Heart left ventricle (tissue), 16 donors: ENCODE measurements at regions not wholly inside any gene's neighbourhood (a gene's known extent, or its start where the extent isn't known, plus 50 kb on each side); places are given as distances from the start of the nearest gene placed in this dataset.
A peak's percentile ranks its signal among the peaks of the same experiment; 100 is the strongest.

Source experiments
- ATAC-seq, 4 donors: fragments of 200-7000 bp; cut with Tn5 transposase; one replicate each; pipeline ENCODE4 v1.9.1; 2020 to 2022; ENCODE audit warnings: moderate library complexity in 4 of 4, mild to moderate bottlenecking in 3 of 4, moderate number of reproducible peaks in 1 of 4
- DNase-seq, 5 donors: peaks; one replicate each; pipeline ENCODE4 v3.0.0-alpha.2; 2020
- H3K27ac ChIP-seq, 12 donors: fragments of 200-600 bp; sonication (generic) in 4 of 12; one replicate each; pipeline versions ENCODE4 v1.5.0 to v1.8.0; 2016 to 2022; ENCODE audit warnings: mild to moderate bottlenecking in 2 of 12
- H3K27me3 ChIP-seq, 9 donors: fragments of 200-600 bp; sonication (generic) in 2 of 9; one replicate each; pipeline versions ENCODE4 v1.5.1 to v1.8.0; 2016 to 2022; ENCODE audit warnings: mild to moderate bottlenecking in 3 of 9
- H3K36me3 ChIP-seq, 9 donors: fragments of 200-600 bp; sonication (generic) in 2 of 9; one replicate each; pipeline versions ENCODE4 v1.5.0 to v1.8.0; 2018 to 2022; ENCODE audit warnings: mild to moderate bottlenecking in 2 of 9
- H3K4me1 ChIP-seq, 12 donors: fragments of 200-600 bp; sonication (generic) in 4 of 12; one replicate each; pipeline versions ENCODE4 v1.5.0 to v1.8.0; 2016 to 2022; ENCODE audit warnings: mild to moderate bottlenecking in 3 of 12
- H3K4me3 ChIP-seq, 12 donors: fragments of 200-600 bp; sonication (generic) in 4 of 12; one replicate each; pipeline versions ENCODE4 v1.5.0 to v1.8.0; 2017 to 2022; ENCODE audit warnings: mild to moderate bottlenecking in 9 of 12, moderate library complexity in 4 of 12
- H3K9me3 ChIP-seq, 12 donors: fragments of 200-600 bp; sonication (generic) in 4 of 12; one replicate each; pipeline versions ENCODE4 v1.5.0 to v1.8.0; 2016 to 2022; ENCODE audit warnings: mild to moderate bottlenecking in 1 of 12
- CTCF ChIP-seq, 12 donors: fragments of 200-600 bp; sonication (generic) in 4 of 12; IDR thresholded peaks; one replicate each; pipeline versions ENCODE4 v1.5.0 to v1.8.0; 2018 to 2022; ENCODE audit warnings: antibody characterized with exemption in 12 of 12, mild to moderate bottlenecking in 5 of 12
- POLR2A ChIP-seq, 2 donors: fragments of 450-650 bp; IDR thresholded peaks; one replicate each; pipeline ENCODE4 v1.6.1; 2017; ENCODE audit warnings: antibody characterized with exemption in 2 of 2, mild to moderate bottlenecking in 2 of 2, moderate library complexity in 2 of 2
- WGBS, 4 donors: extraction: QIAGEN DNeasy Blood & Tissue Kit in 2 of 4; methylation state at CpG; one replicate each; pipeline versions ENCODE4 v1.1.5 to v1.1.7; 2013 to 2018; 5-methylcytosine and 5-hydroxymethylcytosine counted together
- intact Hi-C, 10 donors: fragments of 100-400 bp; cut with DNase I; formaldehyde crosslinking; loops; one replicate each; pipeline versions ENCODE4 v1.11.1 to v1.14.2; 2022
- donor health status: ischemic (EF 13 %, LVEDD 7.1; RV severe dilation, severe dysfunction).
- donor health status: healthy with polysubstance abuse.
- donor health status: DM: no; HTN: yes; CAD: no.
- donor health status: DM: no; HTN: no; CAD: no.
- donor health status: ischemic (EF 25% LVEDD 6.9; RV normal size, moderate dysfunction).
- donor health status: ischemic (EF 25% LVEDD 5.7; RV mildly dilated, moderate dysfunction).
- donor health status: healthy.
- donor health status: DM: yes; HTN: yes; CAD: no.
- donor health status: ischemic (EF 35%, LVEDD 5.7; RV mildly dilated, moderate dysfunction).
- donor health status: nonischemic (EF 11% LVEDD 7.7; RV severe dilation, severe dysfunction).
- donor health status: DM: yes; HTN: yes; CAD: no.
- donor health status: PGD.
- donor health status: ischemic (EF 29% LVEDD 5.4; RV normal size, mild dysfunction).
- donor health status: nonischemic (EF 23%, LVEDD 6.1; RV moderate dilation, normal function).

DNA sequence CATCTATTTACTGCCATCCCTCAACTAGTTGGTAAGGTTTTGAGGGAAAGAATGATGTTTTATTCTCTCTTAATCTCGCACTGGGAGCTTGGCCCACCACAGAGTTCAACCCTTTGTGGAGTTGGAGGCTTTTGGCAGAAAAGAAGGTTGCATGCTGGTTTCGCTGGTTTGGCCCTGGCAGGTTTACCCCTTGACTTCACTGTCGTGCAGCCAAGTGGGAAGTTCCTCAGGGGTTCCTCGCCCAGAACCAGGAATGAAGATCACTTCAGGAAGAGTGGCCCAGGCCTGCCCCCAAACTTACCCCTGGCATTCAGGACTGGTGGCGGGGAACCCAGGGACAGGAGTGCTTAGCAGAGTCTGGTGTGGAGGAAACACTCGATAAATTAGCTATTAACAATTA lies 103.1 kb upstream of the LYZL2 start:
- no peaks in the 10 kb centered on the region for H3K9me3 ChIP-seq
- no peak overlapping the region for H3K4me3 ChIP-seq
- H3K36me3 ChIP-seq: no peaks in the 10 kb centered on the region
- DNase-seq (no peak), ATAC-seq (no peak)
- no peaks in the 10 kb centered on the region for H3K27me3 ChIP-seq
- TF ChIP-seq POLR2A (IDR thresholded peaks at IDR 0.05) (no peak), CTCF (IDR thresholded peaks at IDR 0.05) (no peak)
- H3K27ac ChIP-seq: no peak overlapping the region
- WGBS, 4 donors: 95 to 97% (median 97%) methylated on average over 6 of the region's 6 CpGs
- intact Hi-C loops: loop anchor here in 1 of 10 donors (10.0 kb wide), 1 partner anchor 1072 kb away; no protein-coding TSS in a partner anchor
- peaks cover 0 to 5% (median 0%) of the 10 kb centered on the region in 12 donors for H3K4me1 ChIP-seq

- no peaks in the 10 kb centered on the region for H3K27me3 ChIP-seq
- no peak overlapping the region for H3K27ac ChIP-seq
- TF ChIP-seq CTCF (IDR thresholded peaks at IDR 0.05): no peak
- no peak for TF ChIP-seq POLR2A (IDR thresholded peaks at IDR 0.05)
- ATAC-seq: no peak
- H3K4me1 ChIP-seq: peaks cover 0 to 5% (median 0%) of the 10 kb centered on the region in 12 donors
- H3K9me3 ChIP-seq: no peaks in the 10 kb centered on the region
- intact Hi-C loops: loop anchor here in 1 of 10 donors (10.0 kb wide), 1 partner anchor 1073 kb away; no protein-coding TSS in a partner anchor
- no peak overlapping the region for H3K4me3 ChIP-seq
- H3K36me3 ChIP-seq: no peaks in the 10 kb centered on the region
- 95 to 99% (median 95%) methylated on average over 5 of the region's 5 CpGs for WGBS, 4 donors
- no peak for DNase-seq
Measured at GRCh38 chr10:30731963-30732362, 102.4 kb upstream of the LYZL2 start.

GRCh38 chr10:30730306-30730705 lies 100.8 kb upstream of the LYZL2 start:
- TF ChIP-seq POLR2A (IDR thresholded peaks at IDR 0.05) (no peak), CTCF (IDR thresholded peaks at IDR 0.05) (no peak)
- Histone ChIP-seq H3K27me3 (no peaks in the 10 kb centered on the region), H3K27ac (peak overlapping the region in 1 of 12 donors; percentile 41), H3K36me3 (no peaks in the 10 kb centered on the region), H3K4me1 (peaks cover 0 to 4% (median 0%) of the 10 kb centered on the region in 12 donors), H3K9me3 (no peaks in the 10 kb centered on the region), H3K4me3 (no peak overlapping the region)
- no peak for ATAC-seq
- intact Hi-C loops: loop anchor here in 1 of 10 donors (10.0 kb wide), 1 partner anchor 1074 kb away; no protein-coding TSS in a partner anchor
- WGBS, 4 donors: 75 to 85% (median 81%) methylated on average over 2 of the region's 2 CpGs
- DNase-seq: no peak

DNA sequence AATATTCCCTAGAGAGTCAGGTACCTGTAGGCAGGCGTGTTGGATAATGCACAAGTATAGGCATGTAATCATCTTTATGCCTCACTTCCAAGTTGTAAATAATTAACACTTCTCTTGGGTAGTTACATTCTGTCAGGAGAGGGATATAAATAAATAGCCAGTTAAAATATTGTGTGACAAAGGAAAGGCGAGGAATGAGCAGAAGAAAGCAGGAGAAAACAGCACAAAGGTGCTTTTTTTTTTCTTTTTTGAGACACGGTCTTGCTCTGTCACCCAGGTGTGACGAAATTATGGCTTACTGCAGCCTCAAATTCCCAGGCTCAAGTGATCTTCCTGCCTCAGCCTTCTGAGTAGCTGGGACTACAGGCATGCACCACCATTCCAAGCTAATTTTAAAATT lies 99.2 kb upstream of the LYZL2 start:
- 80 to 93% (median 92%) methylated on average over 4 of the region's 4 CpGs for WGBS, 4 donors
- Histone ChIP-seq H3K4me1 (peaks cover 0 to 4% (median 0%) of the 10 kb centered on the region in 12 donors), H3K36me3 (no peaks in the 10 kb centered on the region), H3K27me3 (no peaks in the 10 kb centered on the region), H3K9me3 (no peaks in the 10 kb centered on the region), H3K4me3 (no peak overlapping the region), H3K27ac (no peak overlapping the region)
- DNase-seq (no peak), ATAC-seq (no peak)
- intact Hi-C loops: loop anchor here in 5 of 10 donors (5.0 to 10.0 kb wide), 2 partner anchors 1076 to 1079 kb away; no protein-coding TSS in a partner anchor
- TF ChIP-seq CTCF (IDR thresholded peaks at IDR 0.05) (no peak), POLR2A (IDR thresholded peaks at IDR 0.05) (no peak)
